Right lobe of liver (tissue), 4 donors: ENCODE measurements at regions not wholly inside any gene's neighbourhood (a gene's known extent, or its start where the extent isn't known, plus 50 kb on each side); places are given as distances from the start of the nearest gene placed in this dataset.

Experiments
- POLR2A ChIP-seq: fragments of 450-650 bp; IDR thresholded peaks from one replicate; pipeline ENCODE4 v1.6.1; 2017; ENCODE audit warnings: antibody characterized with exemption, mild to moderate bottlenecking
- TF ChIP-seq, protein P1 (sequence below), 4 donors: fragments of 200-600 bp in 3 of 4; fragments of 450-650 bp in 1 of 4; IDR thresholded peaks; one replicate each; pipeline versions ENCODE4 v1.5.1 to v1.8.0; 2016 to 2022; ENCODE audit warnings: antibody characterized with exemption in 4 of 4, mild to moderate bottlenecking in 2 of 4
- donor health status: DM: no; HTN: no; CAD: no.
- donor health status: DM: no; HTN: no; CAD: no.
- donor health status: DM: no; HTN: yes; CAD: no.

DNA sequence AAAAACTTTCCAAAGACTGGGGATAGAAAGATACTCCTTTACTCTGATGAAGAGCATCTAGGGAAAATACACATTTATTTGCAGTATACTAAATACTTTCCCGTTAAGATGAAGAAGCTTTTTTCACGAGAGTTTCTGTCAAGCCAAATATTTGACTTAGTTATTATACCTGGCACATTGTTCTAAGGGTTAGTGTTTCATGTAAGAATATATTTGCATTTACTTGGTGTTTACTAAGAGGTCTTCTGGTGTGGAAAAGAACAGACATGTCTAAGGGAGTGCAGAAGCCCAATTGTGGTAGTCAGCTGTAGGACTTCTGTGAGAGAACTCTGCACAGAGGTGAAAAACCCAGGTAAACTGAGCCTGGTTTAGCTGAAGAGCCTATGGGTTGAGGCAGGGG, 457.6 kb upstream of the SOX11 start:
- TF ChIP-seq, protein P1, sequence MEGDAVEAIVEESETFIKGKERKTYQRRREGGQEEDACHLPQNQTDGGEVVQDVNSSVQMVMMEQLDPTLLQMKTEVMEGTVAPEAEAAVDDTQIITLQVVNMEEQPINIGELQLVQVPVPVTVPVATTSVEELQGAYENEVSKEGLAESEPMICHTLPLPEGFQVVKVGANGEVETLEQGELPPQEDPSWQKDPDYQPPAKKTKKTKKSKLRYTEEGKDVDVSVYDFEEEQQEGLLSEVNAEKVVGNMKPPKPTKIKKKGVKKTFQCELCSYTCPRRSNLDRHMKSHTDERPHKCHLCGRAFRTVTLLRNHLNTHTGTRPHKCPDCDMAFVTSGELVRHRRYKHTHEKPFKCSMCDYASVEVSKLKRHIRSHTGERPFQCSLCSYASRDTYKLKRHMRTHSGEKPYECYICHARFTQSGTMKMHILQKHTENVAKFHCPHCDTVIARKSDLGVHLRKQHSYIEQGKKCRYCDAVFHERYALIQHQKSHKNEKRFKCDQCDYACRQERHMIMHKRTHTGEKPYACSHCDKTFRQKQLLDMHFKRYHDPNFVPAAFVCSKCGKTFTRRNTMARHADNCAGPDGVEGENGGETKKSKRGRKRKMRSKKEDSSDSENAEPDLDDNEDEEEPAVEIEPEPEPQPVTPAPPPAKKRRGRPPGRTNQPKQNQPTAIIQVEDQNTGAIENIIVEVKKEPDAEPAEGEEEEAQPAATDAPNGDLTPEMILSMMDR (IDR thresholded peaks at IDR 0.05) = no peak
- TF ChIP-seq POLR2A = no peak
